Peyer's patch (tissue), 4 donors: ENCODE measurements at regions not wholly inside any gene's neighbourhood (a gene's known extent, or its start where the extent isn't known, plus 50 kb on each side); places are given as distances from the start of the nearest gene placed in this dataset.

ENCODE experiments used
- CTCF ChIP-seq, 6 experiments: fragments of 450-650 bp in 4 of 6; fragments of 200-600 bp in 2 of 6; sonication (generic) in 1 of 6; IDR thresholded peaks; one replicate each; pipeline ENCODE4 v1.5.1; 2017 to 2019; ENCODE audit warnings: antibody characterized with exemption in 6 of 6, mild to moderate bottlenecking in 3 of 6, moderate library complexity in 1 of 6
- POLR2A ChIP-seq, 2 donors: fragments of 450-650 bp; IDR thresholded peaks; one replicate each; pipeline ENCODE4 v1.5.1; 2017; ENCODE audit warnings: antibody characterized with exemption in 2 of 2, mild to moderate bottlenecking in 2 of 2, moderate library complexity in 2 of 2

GRCh38 chr1:98268316-98268715, 347.5 kb upstream of the DPYD start:
- no peak for TF ChIP-seq CTCF (IDR thresholded peaks at IDR 0.05)
- no peak for TF ChIP-seq POLR2A (IDR thresholded peaks at IDR 0.05)
